Suppressor macrophage treated with lipopolysaccharide for 4 hours (primary cell): ENCODE measurements at regions not wholly inside any gene's neighbourhood (a gene's known extent, or its start where the extent isn't known, plus 50 kb on each side); places are given as distances from the start of the nearest gene placed in this dataset.

Source experiments
- DNase-seq: peaks from one replicate; pipeline ENCODE4 v3.0.0-alpha.2; 2020

DNA sequence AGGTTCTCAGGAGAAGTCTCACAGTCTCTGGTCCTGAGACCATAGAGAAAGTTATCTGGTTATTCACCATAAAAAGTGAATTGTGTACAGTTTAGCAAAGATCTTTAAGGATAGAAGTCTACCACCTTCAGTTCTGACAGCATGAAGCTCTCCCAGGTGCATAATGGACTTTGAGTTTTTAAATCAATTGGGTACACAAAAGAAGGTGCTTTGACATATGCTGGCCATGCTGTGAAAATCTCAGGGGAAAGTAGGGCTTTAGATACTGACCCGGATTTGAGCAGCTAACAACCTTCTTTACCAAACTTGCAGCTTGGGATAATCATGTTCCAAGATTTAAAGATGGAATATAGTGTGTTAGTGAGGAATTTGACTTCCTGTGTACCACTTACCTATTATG is 264.2 kb downstream of the ZSWIM6 start:
- DNase-seq: no peak

DNA sequence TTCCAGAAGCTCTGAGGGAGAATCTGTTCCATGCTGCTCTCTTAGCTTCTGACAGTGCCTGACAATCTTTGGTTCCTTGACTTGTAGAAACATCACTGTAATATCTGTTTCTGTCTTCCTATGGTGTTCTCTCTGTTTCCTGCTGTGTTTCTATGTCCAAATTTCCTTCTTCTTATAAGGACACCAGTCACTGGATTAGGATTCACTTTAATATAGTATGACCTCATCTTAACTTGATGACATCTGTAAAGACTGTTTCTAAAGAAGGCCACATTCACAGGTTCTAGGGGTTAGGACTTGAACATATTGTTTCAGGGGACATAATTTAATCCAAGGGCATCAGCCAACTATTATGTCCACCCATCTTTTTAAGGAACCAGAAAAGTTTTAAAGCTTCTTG is 265.6 kb downstream of the ZSWIM6 start:
- no peak for DNase-seq

DNA sequence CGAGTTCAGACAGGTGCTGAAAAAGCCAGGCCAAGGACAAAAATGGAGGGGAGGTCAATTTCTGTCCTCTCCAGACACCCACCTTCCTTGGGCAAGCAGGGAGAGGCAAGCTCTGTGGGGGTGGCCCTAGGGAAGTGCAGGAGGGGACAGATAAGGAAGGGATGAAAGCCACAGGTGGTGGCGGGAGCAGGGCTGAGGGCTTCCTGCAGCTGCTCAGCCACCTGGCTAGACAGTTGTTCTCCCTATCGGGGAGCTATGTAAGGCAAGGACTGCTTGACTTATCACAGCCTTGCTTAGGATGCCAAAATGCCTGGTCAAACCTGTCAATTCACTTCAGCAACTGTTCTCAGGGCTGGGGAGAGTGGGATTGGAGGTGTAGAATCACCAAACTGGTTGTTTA is 266.1 kb downstream of the ZSWIM6 start:
- no peak for DNase-seq

DNA sequence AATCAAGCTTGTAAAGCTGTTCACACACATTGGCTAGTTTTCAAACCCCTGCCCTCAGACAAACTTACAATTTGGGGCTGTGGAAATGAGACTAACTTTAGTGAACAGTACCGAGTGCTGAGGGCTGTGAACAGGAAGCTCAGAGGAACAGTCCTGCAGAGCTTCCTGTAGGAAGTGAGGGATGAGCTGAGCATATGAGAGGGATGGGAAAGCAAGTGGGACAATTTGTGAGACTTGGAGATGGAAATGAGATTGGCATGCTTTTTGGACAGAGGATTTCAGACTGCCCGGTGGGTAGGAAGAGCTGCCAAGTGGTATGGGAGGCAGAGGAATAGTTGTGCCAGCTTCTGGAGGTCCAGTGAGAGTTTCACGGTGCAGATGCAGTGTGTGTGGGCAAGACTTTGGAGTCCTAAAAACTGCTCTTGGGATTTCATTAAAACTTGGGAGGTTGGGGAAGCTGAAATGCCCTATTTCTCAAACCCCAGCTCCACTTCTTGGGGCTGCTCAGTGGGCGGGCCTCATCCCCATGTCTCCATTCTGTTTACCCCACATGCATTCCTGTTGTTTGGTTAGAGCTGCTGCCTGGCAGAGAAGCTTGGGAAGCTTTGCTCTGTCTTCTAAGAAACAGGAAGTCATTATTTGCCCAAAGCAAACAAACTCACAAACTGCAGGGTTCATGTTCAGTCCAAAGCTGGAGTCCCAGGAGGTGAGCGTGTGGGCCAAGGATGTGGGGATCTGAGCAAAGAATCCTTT is 267.5 kb downstream of the ZSWIM6 start:
- no peak for DNase-seq

DNA sequence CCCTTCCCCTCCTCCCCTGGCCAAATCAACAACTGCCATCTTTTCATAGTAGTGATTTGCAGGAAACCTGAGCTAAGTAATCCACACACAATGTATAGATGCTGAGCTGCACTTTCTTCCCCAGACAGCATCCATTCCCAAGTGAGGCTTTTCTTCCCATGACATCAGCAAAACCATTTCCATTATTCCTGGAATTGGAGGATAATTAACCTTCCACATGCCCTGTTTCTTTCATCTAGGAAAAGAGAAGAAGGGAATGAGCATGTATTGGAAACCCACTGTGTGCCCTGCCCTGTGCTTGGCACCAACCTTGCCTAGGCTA is 268.0 kb downstream of the ZSWIM6 start:
- DNase-seq: no peak

DNA sequence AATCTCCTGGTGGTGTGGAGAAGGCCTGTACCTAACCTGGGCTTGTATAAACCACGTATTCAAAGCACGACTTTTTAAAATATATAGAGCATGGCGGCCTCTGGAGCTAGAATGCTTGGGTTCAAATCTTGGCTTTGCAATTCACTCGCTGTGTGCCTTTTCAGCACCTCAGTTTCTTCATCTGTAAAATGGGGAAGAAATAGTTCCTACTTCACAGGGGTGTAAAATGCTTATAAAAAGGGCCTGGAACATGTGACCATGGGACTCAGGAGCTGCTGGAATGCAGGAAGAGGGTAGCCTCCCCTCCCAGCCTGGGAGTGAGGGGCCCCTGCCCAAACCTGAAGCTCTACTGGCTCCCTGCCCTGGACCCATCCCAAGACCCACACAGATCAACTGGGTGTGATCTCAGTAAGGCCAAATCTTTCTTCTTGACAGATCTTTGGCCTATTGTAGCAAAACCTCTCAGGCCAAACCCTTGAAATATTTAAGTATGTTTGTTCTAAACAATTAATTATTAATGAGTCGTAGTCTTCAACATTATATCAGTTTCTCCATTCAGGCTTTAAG is 269.0 kb downstream of the ZSWIM6 start:
- DNase-seq: no peak

DNA sequence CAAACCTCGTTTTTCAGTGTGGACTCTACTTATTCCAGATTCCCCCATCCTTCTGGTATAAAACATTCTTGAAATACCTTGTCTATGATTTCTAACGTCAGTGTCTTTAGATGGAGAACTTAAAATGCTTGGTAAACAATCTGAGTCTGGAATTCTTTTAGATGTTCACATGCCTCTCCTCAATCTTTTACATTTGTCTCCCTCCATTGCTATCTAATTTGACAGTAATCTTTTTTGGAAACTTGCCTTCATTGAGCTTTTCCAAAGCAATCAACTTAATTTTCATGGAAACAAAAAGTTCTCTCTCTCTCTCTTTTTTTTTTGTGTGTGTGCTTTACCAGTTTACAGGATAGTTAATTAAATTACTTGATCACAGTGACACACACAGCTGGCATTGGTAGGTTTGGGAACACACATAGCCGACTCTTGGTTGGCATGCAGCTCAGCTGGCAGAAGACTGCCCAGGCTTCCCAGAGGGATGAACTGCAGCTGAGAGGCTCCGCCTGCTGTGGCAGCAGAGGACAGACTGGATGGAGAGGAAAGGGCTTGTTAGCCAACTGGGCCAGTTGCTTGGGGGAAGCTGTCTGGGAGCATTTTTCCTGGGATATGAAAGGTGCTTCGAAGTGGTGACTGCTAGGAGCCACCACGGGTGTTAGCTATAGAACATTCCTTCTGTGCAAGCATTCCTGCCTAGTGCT is 271.3 kb downstream of the ZSWIM6 start:
- DNase-seq: no peak

DNA sequence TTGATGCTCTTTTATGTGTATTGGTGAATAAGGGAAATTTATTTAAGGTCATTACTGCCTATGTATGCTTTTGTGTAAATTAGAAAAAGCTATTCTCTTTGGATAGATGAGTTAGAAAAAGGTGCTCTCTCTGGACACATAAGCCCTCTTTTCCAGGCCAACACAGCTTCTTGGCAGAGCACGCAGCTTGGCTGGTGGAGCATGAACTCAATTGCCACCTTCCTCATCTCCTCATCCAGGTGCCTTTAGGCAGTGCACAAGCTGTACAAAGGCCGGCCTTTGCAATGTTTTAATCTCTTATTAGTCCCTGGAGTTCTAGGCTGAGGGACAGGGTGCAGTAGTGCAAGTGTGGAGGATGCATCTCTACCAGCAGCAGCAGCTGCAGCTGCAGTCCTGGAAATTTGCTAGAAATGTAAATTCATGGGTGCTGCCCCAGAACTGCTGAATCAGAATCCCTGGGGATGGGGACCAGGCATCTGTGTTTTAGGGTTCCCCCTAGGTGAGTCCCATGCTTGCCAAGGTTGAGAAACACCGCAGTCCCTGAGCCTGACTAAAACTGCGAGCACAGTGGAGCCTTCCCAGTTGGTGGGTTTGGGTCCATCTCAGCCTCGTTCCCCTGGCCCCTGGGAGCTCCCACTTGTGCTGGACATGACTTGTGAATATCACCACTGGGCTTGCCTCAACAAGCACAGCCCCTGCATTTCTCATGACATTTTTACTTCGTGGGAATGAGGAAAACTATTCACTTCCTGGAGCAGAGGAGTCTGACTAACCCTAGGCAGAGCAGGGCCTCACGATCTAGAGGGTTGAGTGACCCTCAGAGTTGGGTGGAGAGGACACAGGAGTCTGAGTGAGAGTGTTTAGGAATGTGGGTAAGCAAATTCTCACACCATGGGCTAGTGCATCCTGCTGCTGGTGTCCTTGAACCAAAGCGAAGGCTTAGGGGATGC is 272.3 kb downstream of the ZSWIM6 start:
- DNase-seq: no peak

DNA sequence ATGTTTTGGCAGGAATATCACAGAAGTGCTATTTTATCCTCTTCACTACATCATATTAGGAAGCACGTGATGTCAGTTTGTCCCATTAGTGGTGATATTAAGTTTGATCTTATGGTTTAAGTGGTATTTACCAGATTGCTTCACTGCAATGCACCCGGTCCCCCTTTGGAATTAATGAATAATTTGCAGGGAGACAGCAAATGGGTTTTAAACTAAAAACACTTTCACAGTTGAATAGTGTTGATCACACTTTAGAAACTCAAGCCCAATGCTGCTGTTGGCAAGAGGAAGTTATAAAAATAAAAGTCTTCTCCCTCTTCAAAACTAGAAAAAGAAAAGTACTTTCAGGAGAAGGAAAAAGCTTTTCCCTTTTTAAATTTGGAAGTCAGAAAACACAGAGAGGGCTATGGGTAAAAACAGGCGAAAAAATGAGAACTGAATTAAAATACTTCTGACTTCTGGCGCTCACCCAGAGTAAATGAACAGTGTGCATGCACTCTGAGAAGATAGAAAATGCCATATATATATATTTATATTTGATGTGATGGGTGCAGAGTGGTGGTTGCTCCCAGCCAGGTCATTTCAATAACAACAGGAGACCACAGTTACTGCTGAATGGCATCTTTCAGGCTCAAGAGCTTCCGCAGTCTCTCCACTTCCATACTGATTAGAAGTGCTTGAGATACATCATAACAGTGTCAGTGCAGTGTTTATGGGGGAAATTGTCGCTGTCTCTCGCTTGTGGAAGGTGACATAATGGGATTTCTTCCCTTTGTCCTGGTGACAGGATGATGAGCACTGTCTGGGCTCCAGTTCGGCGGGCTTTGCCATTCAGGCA is 278.0 kb downstream of the ZSWIM6 start:
- no peak for DNase-seq

DNA sequence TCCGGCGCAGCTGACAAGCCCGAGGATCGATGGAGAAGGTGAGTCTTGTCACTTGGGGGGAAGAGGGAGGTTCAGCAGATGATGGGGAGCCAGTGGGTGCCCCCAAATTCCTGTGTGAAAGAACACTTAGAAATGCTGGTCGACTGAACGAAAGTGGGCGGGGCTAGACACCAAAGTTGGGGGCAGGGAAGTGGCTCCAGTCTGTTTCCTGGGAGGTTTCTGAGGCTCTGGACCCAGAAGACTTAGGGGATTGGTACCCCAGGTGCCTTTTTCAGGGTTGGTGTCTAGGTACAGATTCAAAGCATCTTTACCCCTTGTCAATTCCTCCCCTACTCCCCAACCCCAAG is 278.6 kb downstream of the ZSWIM6 start:
- DNase-seq: no peak

DNA sequence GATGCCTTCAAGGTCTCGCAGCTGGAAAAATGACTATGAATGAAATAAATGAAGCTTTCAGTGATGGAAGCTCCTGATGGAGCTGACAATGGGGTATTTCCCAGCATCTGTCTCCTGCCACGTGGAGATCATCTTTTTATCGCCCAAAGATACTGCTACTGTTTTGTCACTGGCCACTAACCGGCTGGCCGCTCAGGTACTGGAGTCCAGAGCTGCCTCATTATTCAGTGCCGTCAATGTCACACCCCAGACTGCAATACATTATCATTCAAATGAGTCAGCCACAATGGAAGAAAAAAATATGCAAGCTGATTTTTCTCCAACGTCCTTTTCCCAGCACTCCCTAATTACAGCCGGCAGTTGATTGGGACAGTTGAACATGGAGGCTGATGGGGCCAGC is 280.4 kb downstream of the ZSWIM6 start:
- DNase-seq: no peak

DNA sequence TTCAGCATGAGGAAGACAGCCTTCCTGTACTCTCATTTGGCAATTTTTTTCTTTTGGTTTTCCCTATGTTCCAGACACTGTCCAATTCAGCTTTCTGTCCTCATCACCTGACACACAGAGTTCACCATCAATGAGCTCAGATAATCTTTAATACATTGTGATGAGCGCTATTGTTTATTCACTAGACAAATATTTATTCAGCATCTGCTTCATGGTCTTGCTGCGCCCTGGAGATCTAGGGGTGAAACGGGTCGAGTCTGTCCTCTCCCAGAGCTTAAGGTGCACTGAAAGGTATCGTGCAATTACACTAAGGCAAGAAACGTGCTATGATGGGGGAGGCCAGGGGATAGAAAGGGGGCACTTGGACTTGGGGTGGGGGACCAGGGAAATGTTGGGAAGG is 281.6 kb downstream of the ZSWIM6 start:
- DNase-seq: no peak

DNA sequence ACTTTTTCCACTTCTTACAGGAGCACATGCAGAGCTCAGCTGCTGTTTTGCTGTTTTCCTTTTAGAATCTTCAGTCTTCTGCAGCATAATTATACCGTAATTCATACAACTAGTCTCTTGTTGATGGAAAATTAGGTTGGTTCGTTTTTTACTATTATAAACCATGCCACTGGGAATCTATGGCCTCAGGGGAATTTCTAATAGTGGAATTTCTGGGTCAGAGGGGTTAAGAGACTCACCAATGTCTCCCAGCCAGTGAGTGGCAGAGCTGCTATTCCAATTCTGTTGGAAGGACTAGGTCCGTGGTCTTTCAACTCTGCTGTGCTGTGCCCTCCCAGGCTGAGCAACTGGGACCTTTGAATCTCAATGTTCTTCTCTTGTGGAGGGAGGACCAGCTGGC is 282.5 kb downstream of the ZSWIM6 start:
- no peak for DNase-seq

DNA sequence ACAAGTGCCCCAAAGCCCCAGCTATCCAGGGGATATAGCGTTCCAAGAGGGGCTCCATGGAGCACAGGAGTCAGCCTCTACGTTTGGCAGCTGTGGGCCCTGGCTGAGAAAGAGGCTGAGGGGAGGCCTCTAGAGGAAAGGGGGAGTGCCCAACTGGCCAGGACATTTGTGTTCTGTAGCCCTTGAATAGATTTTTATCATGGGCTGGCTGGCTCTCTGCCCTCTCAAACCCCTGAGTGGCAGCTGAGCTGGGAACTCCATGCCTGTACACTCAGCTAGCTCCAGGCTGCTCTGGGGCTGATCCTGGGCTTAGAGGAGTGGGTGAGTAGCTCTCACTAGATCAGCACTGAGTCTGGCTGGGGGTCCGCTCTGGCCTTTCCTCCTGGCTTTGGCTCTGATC is 285.0 kb downstream of the ZSWIM6 start:
- DNase-seq: no peak

DNA sequence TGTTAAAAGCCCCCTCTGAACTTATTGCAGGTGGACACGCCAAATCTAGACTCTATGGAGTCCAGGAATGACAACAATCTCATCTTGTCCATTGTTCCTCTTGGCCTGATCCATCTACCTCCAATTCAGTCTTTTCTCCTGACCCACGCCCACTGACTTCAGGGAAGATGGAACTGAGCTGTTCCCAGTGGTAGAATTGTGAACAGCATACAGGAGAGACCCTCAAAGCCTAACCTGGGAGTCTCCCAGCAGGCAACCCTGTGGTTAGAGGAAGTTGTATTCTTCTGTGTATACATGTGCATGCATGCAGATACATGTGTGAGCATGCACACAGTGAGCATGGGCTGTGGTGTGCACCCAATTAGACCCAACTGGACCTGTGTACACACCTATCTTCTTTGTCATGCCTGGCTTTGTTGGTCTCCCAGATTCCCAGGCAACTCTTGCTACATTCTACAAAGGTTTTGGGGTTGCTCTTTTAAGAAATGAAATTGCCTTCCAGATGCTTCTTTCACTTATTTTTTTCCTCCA is 286.0 kb downstream of the ZSWIM6 start:
- DNase-seq: no peak

DNA sequence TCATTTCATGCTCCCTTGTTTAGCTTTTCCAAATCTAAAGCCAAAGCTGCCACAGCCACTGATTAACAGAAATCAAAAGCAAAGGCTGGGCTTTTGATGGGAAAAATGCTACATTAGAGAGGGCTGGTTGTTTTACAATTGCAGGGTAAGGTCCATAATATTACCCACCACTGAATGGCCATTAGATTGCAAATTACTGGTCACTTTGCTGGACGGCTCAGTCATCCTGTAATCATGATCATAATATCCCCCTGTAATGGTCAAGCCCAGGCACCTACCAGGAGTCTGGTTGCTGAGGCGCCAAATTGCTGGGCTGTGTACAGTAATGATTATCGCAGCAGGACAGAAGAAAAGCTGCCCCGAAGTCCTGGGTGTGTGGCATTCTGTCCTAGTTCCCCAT is 286.5 kb downstream of the ZSWIM6 start:
- no peak for DNase-seq

DNA sequence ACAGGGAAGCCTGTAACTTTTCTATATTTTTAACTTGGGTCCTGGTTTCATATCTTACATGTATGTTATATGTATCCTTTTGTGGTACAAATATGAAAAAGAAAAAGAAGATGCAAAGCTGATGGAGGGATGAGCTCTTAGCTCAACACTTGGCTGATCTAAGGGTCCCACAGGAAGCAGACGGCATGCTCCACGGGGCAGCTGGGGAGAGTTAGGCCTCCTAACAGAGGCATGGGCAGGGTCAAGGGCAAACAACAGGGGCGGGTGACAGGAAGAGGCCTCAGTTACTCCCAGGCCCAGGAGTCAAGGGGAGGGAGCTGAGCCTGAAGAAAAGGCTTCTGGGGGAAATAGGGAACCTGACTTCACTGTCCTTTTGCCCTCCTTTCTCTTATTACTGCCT is 287.2 kb downstream of the ZSWIM6 start:
- no peak for DNase-seq

DNA sequence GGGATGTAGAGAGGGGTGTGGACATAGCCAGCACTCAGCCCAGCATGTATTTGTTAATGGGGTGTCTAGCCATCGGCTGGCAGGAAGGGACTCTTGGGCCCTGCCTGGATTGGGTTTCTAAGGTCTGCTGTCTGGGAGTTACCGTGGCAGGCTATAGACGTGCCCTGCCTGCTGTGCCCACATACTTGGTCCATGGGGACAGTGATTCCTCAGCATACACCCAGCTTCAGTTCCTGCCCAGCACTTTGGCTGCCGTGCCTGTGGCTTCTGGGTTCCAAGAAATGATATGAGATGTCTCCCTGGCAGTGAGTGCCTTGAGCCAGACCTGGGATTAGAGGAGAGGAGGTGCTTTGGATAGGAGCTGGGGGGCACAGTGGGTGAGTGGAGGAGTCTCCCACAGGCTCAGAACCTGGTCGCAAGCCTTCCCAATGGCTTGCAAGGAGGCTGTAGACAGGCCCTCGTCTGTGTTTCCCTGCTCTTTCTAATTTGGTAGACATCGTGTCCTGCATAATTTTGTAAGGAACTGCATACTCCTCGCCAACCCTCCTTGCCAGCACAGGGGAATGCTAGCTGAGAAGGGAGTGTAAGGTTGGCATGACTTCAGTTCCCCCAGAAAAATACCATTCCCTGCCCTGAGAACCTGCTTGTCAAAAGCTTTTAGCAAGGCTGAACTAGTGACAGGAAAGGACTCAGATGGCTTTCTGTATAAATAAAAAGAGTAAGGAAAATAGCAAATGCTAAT is 287.9 kb downstream of the ZSWIM6 start:
- no peak for DNase-seq

DNA sequence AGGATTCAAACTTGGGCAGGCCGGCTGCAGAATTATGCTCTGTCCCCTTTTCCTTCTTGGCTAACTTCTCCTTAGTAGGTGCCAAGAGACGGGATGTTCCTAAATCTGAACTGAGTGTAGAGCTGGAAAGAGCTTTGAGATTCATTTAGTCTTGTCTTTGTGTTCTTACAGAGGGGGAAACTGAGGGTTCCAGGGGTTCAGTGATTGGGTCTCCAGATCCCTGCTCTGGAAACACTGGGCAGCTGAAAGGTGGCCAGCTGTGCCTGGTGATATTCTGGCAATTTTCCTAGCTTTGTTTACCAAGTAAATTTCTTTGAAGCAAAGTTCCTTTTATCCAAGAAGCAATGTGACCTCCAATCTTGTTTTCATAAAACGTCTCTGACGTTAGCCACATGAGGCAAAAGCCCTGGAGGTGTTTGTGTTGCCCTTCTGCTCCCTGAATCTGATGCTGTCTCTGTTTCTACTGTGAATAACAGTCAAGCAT is 288.7 kb downstream of the ZSWIM6 start:
- DNase-seq: no peak

DNA sequence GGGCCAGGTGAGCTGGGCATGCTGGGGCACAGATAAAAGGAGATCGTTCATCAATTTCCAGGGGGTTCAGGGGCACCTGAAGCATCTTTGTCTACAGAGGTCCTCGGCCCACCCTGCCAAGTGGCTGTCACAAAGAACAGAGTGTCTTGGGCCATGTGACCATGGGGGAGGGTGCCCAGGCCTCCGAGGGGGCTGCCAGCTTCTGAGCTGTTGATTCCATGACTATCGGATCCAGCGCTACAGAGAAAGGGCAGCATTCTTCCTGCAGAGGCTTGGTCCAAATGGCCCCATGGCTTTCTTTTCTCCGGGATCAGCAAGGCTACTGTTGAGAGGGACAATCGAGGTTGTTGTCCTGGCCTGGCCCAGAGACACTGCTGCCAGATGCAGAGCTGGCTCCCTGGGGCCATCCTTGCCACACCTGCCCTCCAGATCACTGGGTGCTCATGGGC is 289.2 kb downstream of the ZSWIM6 start:
- DNase-seq: no peak

DNA sequence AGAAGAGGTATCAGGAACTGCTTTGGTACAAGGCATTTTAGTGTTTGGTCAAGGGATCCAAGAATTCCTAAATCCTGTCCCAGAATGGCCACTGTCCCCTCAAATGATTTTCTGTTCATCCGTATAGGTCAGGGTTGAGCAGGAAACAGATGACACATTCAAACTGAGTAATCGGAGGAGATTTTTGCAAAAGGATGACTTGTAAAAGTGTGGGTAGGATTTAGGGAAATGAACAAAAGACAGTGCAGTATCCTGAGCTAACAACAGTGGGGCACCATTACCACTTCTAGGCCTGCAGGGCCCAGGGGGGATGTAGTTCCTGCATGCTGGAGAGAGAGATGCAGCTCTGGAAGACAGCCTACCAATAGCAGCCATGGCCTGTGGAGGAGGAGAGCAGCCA is 290.1 kb downstream of the ZSWIM6 start:
- peak; percentile 61 for DNase-seq
